GM23248 (cell line): ENCODE measurements at regions not wholly inside any gene's neighbourhood (a gene's known extent, or its start where the extent isn't known, plus 50 kb on each side); places are given as distances from the start of the nearest gene placed in this dataset.

Experiments used
- EZH2 ChIP-seq: fragments of 200-600 bp; sonication (generic); IDR thresholded peaks from 2 replicates; pipeline ENCODE4 v1.6.1; 2018; ENCODE audit warnings: antibody characterized with exemption, mild to moderate bottlenecking; ENCODE audit not compliant: insufficient read depth, poor library complexity, severe bottlenecking
- EZH2phosphoT487 ChIP-seq: fragments of 200-600 bp; sonication (generic); IDR thresholded peaks from 2 replicates; pipeline ENCODE4 v1.6.1; 2018; ENCODE audit warnings: antibody characterized with exemption, moderate library complexity, mild to moderate bottlenecking, low read depth; ENCODE audit not compliant: insufficient read depth

- TF ChIP-seq EZH2 (no peak), EZH2phosphoT487 (no peak)
Measured at GRCh38 chr3:164094546-164094945, 983.8 kb downstream of the SI start.
